H9 (cell line): ENCODE measurements at regions not wholly inside any gene's neighbourhood (a gene's known extent, or its start where the extent isn't known, plus 50 kb on each side); places are given as distances from the start of the nearest gene placed in this dataset.

Experiments used
- DNase-seq: peaks from one replicate; pipeline ENCODE4 v3.0.0-alpha.2; 2017
- H2AFZ ChIP-seq: one replicate; pipeline ENCODE4 v1.6.1; 2013; ENCODE audit warnings: mild to moderate bottlenecking, low read length, control low read depth, moderate library complexity
- H2AK5ac ChIP-seq: 2 replicates; pipeline ENCODE4 v1.6.1; 2013; ENCODE audit warnings: low read length, control low read depth, mixed read lengths; ENCODE audit not compliant: insufficient read length
- H2BK120ac ChIP-seq: one replicate; pipeline ENCODE4 v1.6.1; 2013; ENCODE audit warnings: low read depth, mild to moderate bottlenecking, low read length, control low read depth, inconsistent platforms; ENCODE audit not compliant: poor library complexity, severe bottlenecking
- H2BK12ac ChIP-seq: 2 replicates; pipeline ENCODE4 v1.6.1; 2013; ENCODE audit warnings: low read length, control low read depth, mixed read lengths, low read depth; ENCODE audit not compliant: insufficient read length
- H2BK15ac ChIP-seq: 2 replicates; pipeline ENCODE4 v1.6.1; 2013; ENCODE audit warnings: low read depth, low read length, control low read depth
- H2BK20ac ChIP-seq: one replicate; pipeline ENCODE4 v1.6.1; 2013; ENCODE audit warnings: low read depth, mild to moderate bottlenecking, low read length, control low read depth, inconsistent platforms; ENCODE audit not compliant: poor library complexity, severe bottlenecking
- H2BK5ac ChIP-seq: 2 replicates; pipeline ENCODE4 v1.6.1; 2013; ENCODE audit warnings: low read length, control low read depth, mixed read lengths; ENCODE audit not compliant: insufficient read length
- H3K14ac ChIP-seq: 2 replicates; pipeline ENCODE4 v1.6.1; 2013; ENCODE audit warnings: low read length, control low read depth; ENCODE audit not compliant: insufficient read depth
- H3K18ac ChIP-seq: 2 replicates; pipeline ENCODE4 v1.6.1; 2013; ENCODE audit warnings: low read depth, mild to moderate bottlenecking, mixed read lengths, low read length, control low read depth; ENCODE audit not compliant: insufficient read length
- H3K23ac ChIP-seq: 2 replicates; pipeline ENCODE4 v1.6.1; 2013; ENCODE audit warnings: low read length, control low read depth, mixed read lengths, low read depth; ENCODE audit not compliant: insufficient read length
- H3K23me2 ChIP-seq: 2 replicates; pipeline ENCODE4 v1.6.1; 2013; ENCODE audit warnings: low read depth, mild to moderate bottlenecking, mixed read lengths, low read length, control low read depth; ENCODE audit not compliant: insufficient read length, poor library complexity, severe bottlenecking
- H3K27ac ChIP-seq: 2 replicates; pipeline ENCODE4 v1.5.1; 2013; ENCODE audit warnings: low read length, control low read depth, mixed read lengths, low read depth; ENCODE audit not compliant: insufficient read length
- H3K27me3 ChIP-seq: 2 replicates; pipeline ENCODE4 v1.6.1; 2013; ENCODE audit warnings: low read length, control low read depth, inconsistent platforms; ENCODE audit not compliant: insufficient read depth
- H3K4ac ChIP-seq: 2 replicates; pipeline ENCODE4 v1.6.1; 2013; ENCODE audit warnings: low read depth, mild to moderate bottlenecking, control low read depth, inconsistent platforms, low read length, moderate library complexity
- H3K4me1 ChIP-seq: 2 replicates; pipeline ENCODE4 v1.6.1; 2013; ENCODE audit warnings: low read length, control low read depth, inconsistent platforms; ENCODE audit not compliant: insufficient read depth
- H3K4me2 ChIP-seq: 2 replicates; pipeline ENCODE4 v1.6.1; 2013; ENCODE audit warnings: low read length, control low read depth, mixed read lengths; ENCODE audit not compliant: insufficient read length, insufficient read depth
- H3K56ac ChIP-seq: 2 replicates; pipeline ENCODE4 v1.6.1; 2013; ENCODE audit warnings: low read depth, mild to moderate bottlenecking, mixed read lengths, low read length, control low read depth; ENCODE audit not compliant: insufficient read length
- H3K79me1 ChIP-seq: 2 replicates; pipeline ENCODE4 v1.6.1; 2013; ENCODE audit warnings: low read depth, mild to moderate bottlenecking, moderate library complexity, low read length, control low read depth, inconsistent platforms; ENCODE audit not compliant: insufficient read depth, poor library complexity, severe bottlenecking
- H3K79me2 ChIP-seq: 2 replicates; pipeline ENCODE4 v1.6.1; 2013; ENCODE audit warnings: low read length, control low read depth, inconsistent platforms; ENCODE audit not compliant: insufficient read depth
- H3K9ac ChIP-seq: 2 replicates; pipeline ENCODE4 v1.6.1; 2013; ENCODE audit warnings: low read length, control low read depth, mixed read lengths; ENCODE audit not compliant: insufficient read length; ENCODE audit errors: extremely low read depth
- H3K9me3 ChIP-seq: one replicate; pipeline ENCODE4 v1.6.1; 2013; ENCODE audit warnings: low read depth, low read length, inconsistent platforms; ENCODE audit not compliant: control insufficient read depth
- H3T11ph ChIP-seq: one replicate; pipeline ENCODE4 v1.6.1; 2013; ENCODE audit warnings: mild to moderate bottlenecking, low read length, control low read depth, inconsistent platforms
- H4K20me1 ChIP-seq: one replicate; pipeline ENCODE4 v1.6.1; 2013; ENCODE audit not compliant: control insufficient read depth, insufficient read length, insufficient read depth
- H4K5ac ChIP-seq: 2 replicates; pipeline ENCODE4 v1.6.1; 2013; ENCODE audit warnings: low read depth, mild to moderate bottlenecking, mixed read lengths, low read length, control low read depth; ENCODE audit not compliant: insufficient read length
- H4K8ac ChIP-seq: replicated peaks from 2 replicates; pipeline ENCODE4 v1.6.1; 2013; ENCODE audit warnings: low read length, control low read depth, mixed read lengths, low read depth; ENCODE audit not compliant: insufficient read length
- H4K91ac ChIP-seq: 2 replicates; pipeline ENCODE4 v1.6.1; 2013; ENCODE audit warnings: low read depth, mild to moderate bottlenecking, moderate library complexity, mixed read lengths, low read length, control low read depth; ENCODE audit not compliant: insufficient read length
- H3K27ac Mint-ChIP-seq, 3 experiments: 2 replicates in 2 of 3; 3 replicates in 1 of 3; pipeline ENCODE4 v1.8.0; 2020 to 2021; ENCODE audit warnings: mixed read lengths in 3 of 3, mild to moderate bottlenecking in 1 of 3, moderate library complexity in 1 of 3
- H3K27me3 Mint-ChIP-seq: 2 replicates; pipeline ENCODE4 v1.8.0; 2021; ENCODE audit warnings: low read depth, mild to moderate bottlenecking, moderate library complexity, mixed read lengths
- H3K36me3 Mint-ChIP-seq, 3 experiments: 2 replicates in 2 of 3; 3 replicates in 1 of 3; pipeline ENCODE4 v1.8.0; 2020 to 2021; ENCODE audit warnings: low read depth in 3 of 3, mixed read lengths in 3 of 3; ENCODE audit not compliant: insufficient read depth in 1 of 3
- H3K4me1 Mint-ChIP-seq, 2 experiments: 2 replicates each; pipeline ENCODE4 v1.8.0; 2020; ENCODE audit warnings: mixed read lengths in 2 of 2
- H3K4me3 Mint-ChIP-seq, 2 experiments: 2 replicates in 1 of 2; 3 replicates in 1 of 2; pipeline ENCODE4 v1.8.0; 2020 to 2021; ENCODE audit warnings: mild to moderate bottlenecking in 2 of 2, mixed read lengths in 2 of 2, moderate library complexity in 1 of 2
- H3K9me3 Mint-ChIP-seq, 2 experiments: 2 replicates in 1 of 2; 3 replicates in 1 of 2; pipeline ENCODE4 v1.8.0; 2020; ENCODE audit warnings: mild to moderate bottlenecking in 2 of 2, mixed read lengths in 2 of 2, moderate library complexity in 1 of 2
- CTCF ChIP-seq: fragments of 200-600 bp; sonication (generic); conservative IDR thresholded peaks from 3 replicates; pipeline ENCODE4 v1.8.0; 2021; ENCODE audit warnings: antibody characterized with exemption, mild to moderate bottlenecking
- WGBS: extraction: QIAGEN DNeasy Blood & Tissue Kit; methylation state at CpG from one replicate; pipeline ENCODE4 v1.1.7; 2013; ENCODE audit warnings: missing lambda C conversion rate, low lambda C conversion rate, mixed read lengths; ENCODE audit not compliant: insufficient read length; ENCODE audit errors: extremely low coverage; 5-methylcytosine and 5-hydroxymethylcytosine counted together

GRCh38 chrX:42536286-42536685, 241.7 kb downstream of the PPP1R2C start:
- no peak overlapping the region for H2BK120ac ChIP-seq
- Mint-ChIP-seq H3K4me3 (no peak overlapping the region), H3K27me3 (no peaks in the 10 kb centered on the region), H3K27ac (no peak overlapping the region), H3K9me3 (peaks cover 0 to 36% of the 10 kb centered on the region in 2 experiments; a peak in 4 of 5 replicates), H3K36me3 (peaks cover 3 to 8% (median 4%) of the 10 kb centered on the region in 3 experiments; a peak in 4 of 7 replicates), H3K4me1 (0 out of 4 replicates have a peak, but pooled peaks cover 0 to 2% of the 10 kb centered on the region in 2 experiments)
- no peak for TF ChIP-seq CTCF
- H2AFZ ChIP-seq: no peak overlapping the region
- H3K14ac ChIP-seq: no peak overlapping the region
- H3K56ac ChIP-seq: no peak overlapping the region
- no peak overlapping the region for H4K91ac ChIP-seq
- no peaks in the 10 kb centered on the region for H3K9me3 ChIP-seq
- H3K23me2 ChIP-seq: no peaks in the 10 kb centered on the region
- H4K8ac ChIP-seq: no peak overlapping the region
- H3T11ph ChIP-seq: no peak overlapping the region
- DNase-seq: no peak
- H3K4me2 ChIP-seq: no peak overlapping the region
- H3K9ac ChIP-seq: no peak overlapping the region
- no peaks in the 10 kb centered on the region for H3K79me1 ChIP-seq
- no peaks in the 10 kb centered on the region for H3K4me1 ChIP-seq
- no peak overlapping the region for H2BK15ac ChIP-seq
- WGBS: no CpG with 5 or more reads among the region's 3 CpGs
- no peak overlapping the region for H4K5ac ChIP-seq
- H3K27ac ChIP-seq: no peak overlapping the region
- no peaks in the 10 kb centered on the region for H3K79me2 ChIP-seq
- no peak overlapping the region for H2BK12ac ChIP-seq
- no peak overlapping the region for H2BK20ac ChIP-seq
- no peak overlapping the region for H3K4ac ChIP-seq
- no peaks in the 10 kb centered on the region for H3K27me3 ChIP-seq
- no peak overlapping the region for H3K18ac ChIP-seq
- H2AK5ac ChIP-seq: no peak overlapping the region
- H3K23ac ChIP-seq: no peak overlapping the region
- no peaks in the 10 kb centered on the region for H4K20me1 ChIP-seq
- no peak overlapping the region for H2BK5ac ChIP-seq
